Lower leg skin (tissue), 4 donors: ENCODE measurements at regions not wholly inside any gene's neighbourhood (a gene's known extent, or its start where the extent isn't known, plus 50 kb on each side); places are given as distances from the start of the nearest gene placed in this dataset.

ENCODE experiments used
- DNase-seq, 2 donors: peaks; one replicate each; pipeline ENCODE4 v3.0.0-alpha.2; 2019; ENCODE audit warnings: low spot score in 2 of 2
- H3K4me3 ChIP-seq: fragments of 200-600 bp; sonication (generic); 2 replicates; pipeline ENCODE4 v1.5.1; 2017; ENCODE audit warnings: mild to moderate bottlenecking, low read depth; ENCODE audit not compliant: poor library complexity, severe bottlenecking
- CTCF ChIP-seq, 3 donors: fragments of 450-650 bp; IDR thresholded peaks; one replicate each; pipeline ENCODE4 v1.5.1; 2016; ENCODE audit warnings: antibody characterized with exemption in 3 of 3, mild to moderate bottlenecking in 3 of 3, moderate library complexity in 2 of 3
- POLR2A ChIP-seq, 2 donors: fragments of 450-650 bp; IDR thresholded peaks; one replicate each; pipeline ENCODE4 v1.6.1; 2016 to 2017; ENCODE audit warnings: antibody characterized with exemption in 2 of 2, mild to moderate bottlenecking in 1 of 2, moderate library complexity in 1 of 2
- WGBS, 2 donors: methylation state at CpG; one replicate each; pipeline ENCODE4 v1.1.5; 2018; 5-methylcytosine and 5-hydroxymethylcytosine counted together
- intact Hi-C: fragments of 100-400 bp; cut with DNase I; formaldehyde crosslinking; loops from one replicate; pipeline ENCODE4 v1.15.0; 2023; ENCODE audit warnings: low total_unique reads

GRCh38 chr12:123038966-123039365 lies 58.5 kb downstream of the ARL6IP4 start:
- 92 to 98% methylated on average over 6 of the region's 6 CpGs for WGBS, 2 donors
- no peak for TF ChIP-seq CTCF (IDR thresholded peaks at IDR 0.05)
- no peak for TF ChIP-seq POLR2A (IDR thresholded peaks at IDR 0.05)
- intact Hi-C loops, result no loop called here
- H3K4me3 ChIP-seq, result no peak overlapping the region
- DNase-seq, result no peak

GRCh38 chr12:123038486-123038885 lies 58.0 kb downstream of the ARL6IP4 start:
- H3K4me3 ChIP-seq, result no peak overlapping the region

GRCh38 chr12:123037791-123038190 lies 57.3 kb downstream of the ARL6IP4 start:
- TF ChIP-seq POLR2A (IDR thresholded peaks at IDR 0.05), result no peak
- TF ChIP-seq CTCF (IDR thresholded peaks at IDR 0.05), result no peak
- WGBS, 2 donors, result 86 to 91% methylated on average over 6 of the region's 6 CpGs
- H3K4me3 ChIP-seq, result no peak overlapping the region
- intact Hi-C loops, result no loop called here
- no peak for DNase-seq

More at GRCh38 chr12:123038486-123038885, 58.0 kb downstream of the ARL6IP4 start:
- intact Hi-C loops, result no loop called here
- no peak for DNase-seq
- 90% methylated on average over 7 of the region's 7 CpGs for whole genome bisulfite sequencing, 2 donors
- TF ChIP-seq CTCF (IDR thresholded peaks at IDR 0.05) (no peak), POLR2A (IDR thresholded peaks at IDR 0.05) (no peak)

DNA sequence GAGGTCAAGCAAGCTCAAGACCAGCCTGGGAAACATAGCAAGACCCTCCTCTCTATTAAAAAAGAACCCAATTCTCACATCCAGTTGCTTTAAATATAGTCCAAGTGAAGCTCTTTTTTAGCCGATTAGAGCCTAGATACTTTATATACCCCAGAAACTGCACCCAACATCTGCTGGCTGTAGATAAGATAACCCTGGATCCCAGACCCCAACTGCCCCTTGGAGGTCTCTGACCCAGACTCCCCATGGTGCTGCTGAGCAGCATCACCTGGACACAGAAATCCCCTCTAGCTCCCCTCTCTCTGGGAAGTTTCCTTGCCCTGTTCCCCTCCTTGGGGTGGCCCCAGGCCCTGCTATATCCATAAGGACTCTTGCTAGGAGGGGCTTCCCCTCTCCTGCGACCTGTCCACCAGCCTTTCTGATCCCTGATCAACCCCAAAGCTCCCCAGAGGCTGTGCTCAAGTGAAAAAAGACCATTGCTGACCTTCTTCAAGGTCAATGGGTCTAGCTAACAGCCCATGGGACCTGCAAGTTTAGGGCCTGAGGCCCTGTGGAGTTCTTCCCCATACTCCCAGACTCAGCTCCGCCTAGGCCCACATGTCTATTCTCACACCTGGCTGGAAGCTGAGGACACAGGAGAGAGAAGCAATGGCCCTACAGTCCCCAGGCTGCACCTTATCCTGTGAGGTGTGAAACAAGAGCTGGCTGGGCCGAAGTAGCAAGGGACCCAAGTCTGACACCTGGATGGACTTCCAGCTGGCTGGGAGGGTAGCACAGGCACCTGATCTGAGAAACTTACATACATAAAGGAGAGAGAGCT lies 56.2 kb downstream of the ARL6IP4 start:
- no peak overlapping the region for H3K4me3 ChIP-seq
- intact Hi-C loops, result no loop called here
- no peak for DNase-seq
- TF ChIP-seq POLR2A (IDR thresholded peaks at IDR 0.05) (no peak), CTCF (IDR thresholded peaks at IDR 0.05) (no peak)
- 92 to 96% methylated on average over 4 of the region's 4 CpGs for WGBS, 2 donors

DNA sequence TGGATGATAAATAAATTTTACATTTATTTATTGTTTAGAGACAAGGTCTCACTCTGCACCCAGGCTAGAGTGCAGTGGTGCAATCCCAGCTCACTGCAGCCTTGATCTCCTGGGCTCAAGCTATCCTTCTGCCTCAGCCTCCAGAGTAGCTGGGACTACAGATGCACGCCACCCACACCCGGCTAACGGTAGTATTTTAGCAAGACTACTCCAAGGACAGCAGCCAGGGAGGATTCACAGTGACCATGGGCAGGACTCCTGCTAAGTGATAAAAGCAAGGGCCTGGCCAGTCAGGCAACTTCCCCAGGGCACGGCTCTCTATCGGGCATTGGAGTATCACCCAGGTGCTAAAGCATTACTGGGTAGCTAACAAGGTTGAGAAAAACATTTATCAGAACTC lies 55.4 kb downstream of the ARL6IP4 start:
- no peak for DNase-seq
- TF ChIP-seq POLR2A (IDR thresholded peaks at IDR 0.05), result no peak
- no peak for TF ChIP-seq CTCF (IDR thresholded peaks at IDR 0.05)
- WGBS, 2 donors, result 88 to 92% methylated on average over 5 of the region's 5 CpGs
- intact Hi-C loops, result no loop called here
- H3K4me3 ChIP-seq, result no peak overlapping the region

DNA sequence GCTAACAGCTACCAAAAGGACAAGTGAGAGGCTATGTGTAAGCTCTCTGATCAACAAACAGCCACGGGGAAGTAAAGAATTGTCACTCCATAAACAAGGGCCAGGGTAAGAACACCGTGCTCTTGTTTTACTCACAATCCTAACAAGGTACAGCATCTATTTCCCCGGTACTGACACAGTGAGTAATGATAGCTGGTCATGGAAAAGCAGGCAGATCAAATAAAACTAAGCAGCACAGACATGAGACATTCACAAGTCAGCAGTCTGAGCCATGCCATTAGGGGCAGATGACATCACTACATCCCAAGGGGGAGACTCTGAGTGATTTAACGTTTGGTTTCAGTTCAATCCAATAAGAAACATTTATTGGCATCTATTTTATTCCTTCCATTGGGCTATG lies 54.4 kb downstream of the ARL6IP4 start:
- no peak overlapping the region for H3K4me3 ChIP-seq
- no peak for DNase-seq
- WGBS, 2 donors, result 42 to 45% methylated on average over 4 of the region's 4 CpGs
- intact Hi-C loops, result no loop called here
- TF ChIP-seq CTCF (IDR thresholded peaks at IDR 0.05) (no peak), POLR2A (IDR thresholded peaks at IDR 0.05) (no peak)
